GM18520 (cell line): ENCODE measurements at regions not wholly inside any gene's neighbourhood (a gene's known extent, or its start where the extent isn't known, plus 50 kb on each side); places are given as distances from the start of the nearest gene placed in this dataset.

Experiments
- ATAC-seq: cut with Tn5 transposase; IDR thresholded peaks from one replicate; pipeline ENCODE4 v1.9.1; 2021; ENCODE audit not compliant: unreplicated experiment

DNA sequence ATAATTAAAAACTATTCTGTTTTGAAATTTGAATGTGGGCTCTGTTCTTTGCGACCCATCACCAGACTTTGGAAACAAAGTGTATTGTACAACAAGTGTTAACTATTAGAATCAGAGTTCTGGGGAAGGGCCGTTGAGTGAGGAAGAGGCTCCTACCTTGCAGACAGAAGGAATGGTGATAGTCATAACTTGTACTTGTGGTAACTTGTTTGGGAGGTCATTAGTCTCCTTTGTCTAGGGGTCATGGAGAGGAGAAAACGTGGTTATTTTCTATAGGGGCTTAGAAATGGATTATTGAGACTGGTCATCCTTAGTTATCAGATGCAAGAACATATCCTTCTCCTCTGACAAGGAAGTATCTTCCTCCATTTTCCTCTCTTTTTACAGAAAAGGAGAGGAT, 174.8 kb downstream of the BMP2 start:
- no peak for ATAC-seq

- ATAC-seq = no peak
Measured at GRCh38 chr20:6944292-6944691, 176.8 kb downstream of the BMP2 start.

GRCh38 chr20:6953611-6954010, 186.1 kb downstream of the BMP2 start:
- ATAC-seq = no peak

GRCh38 chr20:6954219-6954618, 186.7 kb downstream of the BMP2 start:
- no peak for ATAC-seq

DNA sequence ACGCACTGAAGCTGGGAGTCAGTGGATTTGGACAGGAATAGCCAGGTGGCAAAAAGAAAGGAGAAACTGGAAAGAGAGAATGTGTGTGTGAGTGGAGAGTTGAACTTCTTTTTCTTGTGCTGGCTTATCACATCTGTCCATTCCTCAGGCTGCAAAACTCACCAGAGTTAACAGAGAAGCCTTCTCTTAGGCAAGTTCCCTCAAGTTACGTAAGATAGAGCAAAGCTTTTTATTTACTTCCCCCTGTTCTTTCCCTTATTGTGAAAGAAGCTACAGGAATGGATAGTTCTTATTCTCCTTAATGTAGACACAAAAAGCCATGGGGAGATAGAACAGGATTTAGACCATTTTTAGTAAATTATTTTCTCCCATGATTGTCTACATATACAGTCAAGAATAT, 188.6 kb downstream of the BMP2 start:
- ATAC-seq = no peak

DNA sequence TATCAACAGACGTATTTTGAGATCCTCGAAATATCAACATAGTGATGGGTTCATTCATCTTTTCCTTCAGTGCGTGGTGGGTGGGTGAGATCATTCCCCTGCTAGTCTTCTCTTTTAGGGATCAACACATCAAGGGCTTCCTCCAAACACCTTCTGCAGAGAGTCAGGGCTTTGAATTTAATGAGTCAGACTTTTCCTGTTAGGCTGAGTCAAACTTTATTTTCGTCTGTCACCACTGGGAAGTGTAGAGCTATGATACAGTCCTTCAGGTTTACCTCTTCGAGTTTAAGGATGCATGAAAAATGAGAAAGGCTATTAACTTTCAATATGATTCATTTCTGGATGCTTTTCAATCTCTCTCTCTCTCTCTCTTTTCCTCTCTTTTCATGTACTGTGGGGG, 189.1 kb downstream of the BMP2 start:
- no peak for ATAC-seq

GRCh38 chr20:6959900-6960312, 192.4 kb downstream of the BMP2 start:
- no peak for ATAC-seq

DNA sequence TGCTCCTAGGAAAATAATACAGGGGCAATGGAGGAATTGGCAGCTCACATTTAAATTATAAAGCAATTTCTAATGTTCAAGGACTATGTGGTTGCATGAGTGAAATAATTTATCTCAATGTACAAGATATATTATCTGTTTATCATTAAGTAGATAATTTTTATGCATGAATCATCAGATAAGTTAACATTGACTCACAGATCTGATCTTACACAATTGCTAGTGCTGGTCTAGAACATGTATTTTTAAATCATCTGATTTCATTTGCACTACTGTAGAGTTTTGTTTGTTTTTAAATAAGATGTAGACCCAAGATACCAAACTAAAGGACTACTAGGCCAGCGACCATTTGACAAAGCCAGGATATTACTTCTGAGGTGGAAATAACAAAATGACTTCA, 199.2 kb downstream of the BMP2 start:
- ATAC-seq = no peak

GRCh38 chr20:6974838-6975237, 207.4 kb downstream of the BMP2 start:
- no peak for ATAC-seq

- no peak for ATAC-seq
Measured at GRCh38 chr20:6975311-6975710, 207.8 kb downstream of the BMP2 start.

- ATAC-seq = no peak
Measured at GRCh38 chr20:6976106-6976900, 208.8 kb downstream of the BMP2 start.

- ATAC-seq = no peak
Measured at GRCh38 chr20:6979621-6980020, 212.1 kb downstream of the BMP2 start.

DNA sequence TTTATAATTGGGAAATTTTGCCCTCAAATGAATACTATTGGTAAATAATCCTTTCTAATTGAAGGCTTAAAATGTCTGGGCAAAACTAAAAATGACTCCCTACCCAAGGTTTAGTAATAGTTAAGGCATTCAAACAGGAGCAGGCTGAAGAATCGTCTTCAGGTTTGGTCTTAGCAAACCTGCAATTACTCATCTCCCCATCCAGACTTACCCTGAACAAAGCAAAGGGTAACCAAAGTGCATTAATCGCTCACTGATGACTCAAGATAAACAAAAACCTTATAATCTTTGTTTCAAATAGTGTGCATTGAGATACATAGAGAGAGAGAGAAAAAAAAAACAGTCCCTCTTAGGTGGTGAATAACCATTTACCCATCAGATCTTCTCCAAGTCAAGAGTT, 225.5 kb downstream of the BMP2 start:
- ATAC-seq = no peak

- no peak for ATAC-seq
Measured at GRCh38 chr20:6993511-6993910, 226.0 kb downstream of the BMP2 start.

GRCh38 chr20:6994452-6994851, 227.0 kb downstream of the BMP2 start:
- ATAC-seq = no peak

DNA sequence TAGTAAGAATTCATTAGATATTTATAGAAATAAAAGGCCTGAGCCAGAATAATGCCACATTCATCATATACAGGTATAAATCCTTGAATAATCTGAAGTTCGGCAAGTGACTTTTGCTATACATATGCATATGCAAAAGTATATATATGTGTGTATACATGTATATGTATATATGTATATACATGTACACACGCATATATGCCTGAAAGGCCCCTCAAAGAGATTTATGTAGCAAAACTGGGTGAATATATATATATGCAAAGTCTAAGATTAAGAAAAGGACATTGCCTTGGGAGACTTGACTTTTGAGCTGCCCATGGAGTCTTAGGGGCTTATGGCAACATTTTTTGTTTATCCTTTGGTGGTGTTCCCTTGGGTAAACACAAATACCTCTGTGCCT, 231.4 kb downstream of the BMP2 start:
- ATAC-seq = no peak

- no peak for ATAC-seq
Measured at GRCh38 chr20:6999381-6999780, 231.9 kb downstream of the BMP2 start.

GRCh38 chr20:7003598-7003997, 236.1 kb downstream of the BMP2 start:
- no peak for ATAC-seq

DNA sequence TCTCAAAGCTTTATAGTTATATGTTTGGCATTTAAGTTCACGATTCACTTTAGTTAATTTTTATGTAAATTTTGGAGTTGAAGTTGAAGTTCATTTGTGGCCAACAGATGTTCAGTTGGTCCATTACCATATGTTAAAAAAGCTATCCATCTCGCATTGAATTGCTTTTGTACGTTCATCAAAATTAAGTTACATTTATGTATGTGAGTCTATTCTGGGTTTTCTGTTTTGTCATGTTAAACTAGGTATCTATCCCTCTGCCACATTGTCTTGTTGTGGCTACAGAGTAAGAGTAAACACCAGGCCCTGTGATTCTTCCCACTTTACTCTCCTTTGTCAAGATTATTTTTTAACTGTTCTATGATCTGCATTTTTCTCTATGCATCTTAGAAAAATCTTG, 237.3 kb downstream of the BMP2 start:
- no peak for ATAC-seq

GRCh38 chr20:7010527-7010926, 243.0 kb downstream of the BMP2 start:
- no peak for ATAC-seq

- ATAC-seq = no peak
Measured at GRCh38 chr20:7015257-7015656, 247.8 kb downstream of the BMP2 start.

- ATAC-seq = no peak
Measured at GRCh38 chr20:7022597-7022996, 255.1 kb downstream of the BMP2 start.

- ATAC-seq = no peak
Measured at GRCh38 chr20:7025635-7026034, 258.1 kb downstream of the BMP2 start.
